RPMI8226 (cell line): ENCODE measurements at regions not wholly inside any gene's neighbourhood (a gene's known extent, or its start where the extent isn't known, plus 50 kb on each side); places are given as distances from the start of the nearest gene placed in this dataset.

Experiments used
- DNase-seq: peaks from one replicate; pipeline ENCODE4 v3.0.0-alpha.2; 2015

- no peak for DNase-seq
Observed at GRCh38 chr6:6533176-6533575, 55.3 kb upstream of the LY86 start.

- DNase-seq: no peak
Observed at GRCh38 chr6:6534399-6534798, 54.1 kb upstream of the LY86 start.

GRCh38 chr6:6537488-6538260 is 50.8 kb upstream of the LY86 start:
- DNase-seq: no peak

- DNase-seq: no peak
Observed at GRCh38 chr6:6538261-6538660, 50.3 kb upstream of the LY86 start.
